ENCODE measurements at regions not wholly inside any gene's neighbourhood (a gene's known extent, or its start where the extent isn't known, plus 50 kb on each side); places are given as distances from the start of the nearest gene placed in this dataset.

- no peak for ATAC-seq
- H3K4me1 Mint-ChIP-seq (ENCODE audit: low read depth), result no peaks in the 10 kb centered on the region
These were observed 303.9 kb upstream of the SLCO3A1 start for GRCh38 chr15:91549581-91549980.

GRCh38 chr15:91552555-91552954 is 301.0 kb upstream of the SLCO3A1 start:
- Mint-ChIP-seq H3K4me3 (no peak overlapping the region), H3K36me3 (ENCODE audit: low read depth) (no peaks in the 10 kb centered on the region), H3K27ac (no peak overlapping the region), H3K9me3 (ENCODE audit: insufficient read depth) (no peaks in the 10 kb centered on the region), H3K4me1 (ENCODE audit: low read depth) (no peaks in the 10 kb centered on the region), H3K27me3 (ENCODE audit: low read depth) (no peaks in the 10 kb centered on the region)
- no peak for ATAC-seq
- ChIA-PET CTCF (no interaction called here), POLR2A (no interaction called here)
- DNase-seq, result no peak

More at GRCh38 chr15:91549581-91549980, 303.9 kb upstream of the SLCO3A1 start:
- Mint-ChIP-seq H3K36me3 (ENCODE audit: low read depth) (no peaks in the 10 kb centered on the region), H3K9me3 (ENCODE audit: insufficient read depth) (no peaks in the 10 kb centered on the region), H3K4me3 (no peak overlapping the region), H3K27ac (no peak overlapping the region), H3K27me3 (ENCODE audit: low read depth) (no peaks in the 10 kb centered on the region)
- no peak for DNase-seq
- POLR2A ChIA-PET, result no interaction called here
- CTCF ChIA-PET, result no interaction called here

GRCh38 chr15:91553196-91553854 is 300.2 kb upstream of the SLCO3A1 start:
- Mint-ChIP-seq H3K27ac (no peak overlapping the region), H3K4me3 (no peak overlapping the region), H3K27me3 (ENCODE audit: low read depth) (no peaks in the 10 kb centered on the region), H3K9me3 (ENCODE audit: insufficient read depth) (no peaks in the 10 kb centered on the region), H3K36me3 (ENCODE audit: low read depth) (no peaks in the 10 kb centered on the region), H3K4me1 (ENCODE audit: low read depth) (no peaks in the 10 kb centered on the region)
- ChIA-PET CTCF (no interaction called here), POLR2A (no interaction called here)
- no peak for ATAC-seq
- no peak for DNase-seq

GRCh38 chr15:91555312-91555711 is 298.2 kb upstream of the SLCO3A1 start:
- Mint-ChIP-seq H3K9me3 (ENCODE audit: insufficient read depth) (no peaks in the 10 kb centered on the region), H3K36me3 (ENCODE audit: low read depth) (no peaks in the 10 kb centered on the region), H3K27ac (no peak overlapping the region), H3K27me3 (ENCODE audit: low read depth) (peaks cover 3% of the 10 kb centered on the region), H3K4me1 (ENCODE audit: low read depth) (no peaks in the 10 kb centered on the region), H3K4me3 (no peak overlapping the region)
- ATAC-seq (no peak), DNase-seq (no peak)
- POLR2A ChIA-PET, result no interaction called here
- CTCF ChIA-PET, result no interaction called here

- no peak for DNase-seq
- Mint-ChIP-seq H3K36me3 (ENCODE audit: low read depth) (no peaks in the 10 kb centered on the region), H3K9me3 (ENCODE audit: insufficient read depth) (no peaks in the 10 kb centered on the region), H3K4me1 (ENCODE audit: low read depth) (no peaks in the 10 kb centered on the region), H3K4me3 (no peak overlapping the region), H3K27ac (no peak overlapping the region), H3K27me3 (ENCODE audit: low read depth) (peaks cover 12% of the 10 kb centered on the region)
- POLR2A ChIA-PET, result no interaction called here
- CTCF ChIA-PET, result interaction anchor here (1.0 kb wide), 1 partner anchor 149 kb away, joined by 3 read pairs; no protein-coding TSS in a partner anchor
- ATAC-seq, result no peak
These were observed 296.6 kb upstream of the SLCO3A1 start for GRCh38 chr15:91556926-91557325.

GRCh38 chr15:91559066-91559465 is 294.4 kb upstream of the SLCO3A1 start:
- ATAC-seq (no peak), DNase-seq (no peak)
- no peak overlapping the region for H3K4me3 Mint-ChIP-seq
- no peaks in the 10 kb centered on the region for H3K36me3 Mint-ChIP-seq (ENCODE audit: low read depth)
- no peaks in the 10 kb centered on the region for H3K4me1 Mint-ChIP-seq (ENCODE audit: low read depth)
- CTCF ChIA-PET, result no interaction called here
- no peak overlapping the region for H3K27ac Mint-ChIP-seq
- POLR2A ChIA-PET, result no interaction called here
- H3K9me3 Mint-ChIP-seq (ENCODE audit: insufficient read depth), result no peaks in the 10 kb centered on the region
- H3K27me3 Mint-ChIP-seq (ENCODE audit: low read depth), result peaks cover 13% of the 10 kb centered on the region

GRCh38 chr15:91561371-91562100 is 292.0 kb upstream of the SLCO3A1 start:
- ATAC-seq (no peak), DNase-seq (no peak)
- H3K36me3 Mint-ChIP-seq (ENCODE audit: low read depth), result no peaks in the 10 kb centered on the region
- ChIA-PET POLR2A (interaction anchor here (0.6 kb wide), 1 partner anchor 15 kb away, joined by 3 read pairs; no protein-coding TSS in a partner anchor), CTCF (no interaction called here)
- H3K27me3 Mint-ChIP-seq (ENCODE audit: low read depth), result peaks cover 22% of the 10 kb centered on the region
- H3K4me3 Mint-ChIP-seq, result no peak overlapping the region
- H3K27ac Mint-ChIP-seq, result no peak overlapping the region
- no peaks in the 10 kb centered on the region for H3K4me1 Mint-ChIP-seq (ENCODE audit: low read depth)
- H3K9me3 Mint-ChIP-seq (ENCODE audit: insufficient read depth), result no peaks in the 10 kb centered on the region

GRCh38 chr15:91562698-91563097 is 290.8 kb upstream of the SLCO3A1 start:
- CTCF ChIA-PET, result no interaction called here
- H3K36me3 Mint-ChIP-seq (ENCODE audit: low read depth), result no peaks in the 10 kb centered on the region
- H3K4me1 Mint-ChIP-seq (ENCODE audit: low read depth), result no peaks in the 10 kb centered on the region
- H3K4me3 Mint-ChIP-seq, result no peak overlapping the region
- peaks cover 27% of the 10 kb centered on the region for H3K27me3 Mint-ChIP-seq (ENCODE audit: low read depth)
- DNase-seq (no peak), ATAC-seq (no peak)
- POLR2A ChIA-PET, result no interaction called here
- H3K27ac Mint-ChIP-seq, result no peak overlapping the region
- no peaks in the 10 kb centered on the region for H3K9me3 Mint-ChIP-seq (ENCODE audit: insufficient read depth)

- no peak overlapping the region for H3K27ac Mint-ChIP-seq
- no peak overlapping the region for H3K4me3 Mint-ChIP-seq
- CTCF ChIA-PET, result no interaction called here
- DNase-seq, result no peak
- POLR2A ChIA-PET, result no interaction called here
- H3K4me1 Mint-ChIP-seq (ENCODE audit: low read depth), result no peaks in the 10 kb centered on the region
- H3K36me3 Mint-ChIP-seq (ENCODE audit: low read depth), result no peaks in the 10 kb centered on the region
- no peak for ATAC-seq
- no peaks in the 10 kb centered on the region for H3K9me3 Mint-ChIP-seq (ENCODE audit: insufficient read depth)
- peaks cover 41% of the 10 kb centered on the region for H3K27me3 Mint-ChIP-seq (ENCODE audit: low read depth)
These were observed 288.9 kb upstream of the SLCO3A1 start for GRCh38 chr15:91564631-91565030.

- H3K9me3 Mint-ChIP-seq (ENCODE audit: insufficient read depth), result no peaks in the 10 kb centered on the region
- no peaks in the 10 kb centered on the region for H3K36me3 Mint-ChIP-seq (ENCODE audit: low read depth)
- no peak overlapping the region for H3K4me3 Mint-ChIP-seq
- POLR2A ChIA-PET, result no interaction called here
- no peak overlapping the region for H3K27ac Mint-ChIP-seq
- H3K27me3 Mint-ChIP-seq (ENCODE audit: low read depth), result peaks cover 41% of the 10 kb centered on the region
- no peak for ATAC-seq
- CTCF ChIA-PET, result no interaction called here
- no peaks in the 10 kb centered on the region for H3K4me1 Mint-ChIP-seq (ENCODE audit: low read depth)
- no peak for DNase-seq
These were observed 287.4 kb upstream of the SLCO3A1 start for GRCh38 chr15:91566141-91566540.

GRCh38 chr15:91568036-91568435 is 285.5 kb upstream of the SLCO3A1 start:
- ATAC-seq (no peak), DNase-seq (no peak)
- Mint-ChIP-seq H3K9me3 (ENCODE audit: insufficient read depth) (no peaks in the 10 kb centered on the region), H3K36me3 (ENCODE audit: low read depth) (no peaks in the 10 kb centered on the region), H3K4me1 (ENCODE audit: low read depth) (no peaks in the 10 kb centered on the region), H3K27me3 (ENCODE audit: low read depth) (peaks cover 36% of the 10 kb centered on the region), H3K4me3 (no peak overlapping the region), H3K27ac (no peak overlapping the region)
- ChIA-PET CTCF (no interaction called here), POLR2A (no interaction called here)

GRCh38 chr15:91572110-91572509 is 281.4 kb upstream of the SLCO3A1 start:
- Mint-ChIP-seq H3K4me3 (no peak overlapping the region), H3K9me3 (ENCODE audit: insufficient read depth) (no peaks in the 10 kb centered on the region), H3K27ac (no peak overlapping the region), H3K36me3 (ENCODE audit: low read depth) (no peaks in the 10 kb centered on the region), H3K4me1 (ENCODE audit: low read depth) (no peaks in the 10 kb centered on the region), H3K27me3 (ENCODE audit: low read depth) (peaks cover 36% of the 10 kb centered on the region)
- CTCF ChIA-PET, result no interaction called here
- no peak for ATAC-seq
- POLR2A ChIA-PET, result no interaction called here
- DNase-seq, result no peak

GRCh38 chr15:91576096-91576495 is 277.4 kb upstream of the SLCO3A1 start:
- Mint-ChIP-seq H3K27ac (no peak overlapping the region), H3K4me3 (no peak overlapping the region), H3K9me3 (ENCODE audit: insufficient read depth) (no peaks in the 10 kb centered on the region), H3K36me3 (ENCODE audit: low read depth) (no peaks in the 10 kb centered on the region), H3K27me3 (ENCODE audit: low read depth) (peaks cover 13% of the 10 kb centered on the region), H3K4me1 (ENCODE audit: low read depth) (no peaks in the 10 kb centered on the region)
- ATAC-seq, result no peak
- DNase-seq, result no peak
- ChIA-PET CTCF (no interaction called here), POLR2A (no interaction called here)

Measured in activated CD8-positive, alpha-beta T cell treated with anti-CD3 and anti-CD28 coated beads, Interleukin-2, amount 10 ng/mL, durations not matched to agents 7 days and 5 days (primary cell).